ENCODE measurements at regions not wholly inside any gene's neighbourhood (a gene's known extent, or its start where the extent isn't known, plus 50 kb on each side); places are given as distances from the start of the nearest gene placed in this dataset.

- no peak for DNase-seq (ENCODE audit: low read depth)
- TF ChIP-seq CTCF (IDR thresholded peaks at IDR 0.05; ENCODE audit: low read depth, low read length, missing control alignments) = no peak
Measured at GRCh38 chr1:232430467-232430866, 199.5 kb downstream of the SIPA1L2 start.

DNA sequence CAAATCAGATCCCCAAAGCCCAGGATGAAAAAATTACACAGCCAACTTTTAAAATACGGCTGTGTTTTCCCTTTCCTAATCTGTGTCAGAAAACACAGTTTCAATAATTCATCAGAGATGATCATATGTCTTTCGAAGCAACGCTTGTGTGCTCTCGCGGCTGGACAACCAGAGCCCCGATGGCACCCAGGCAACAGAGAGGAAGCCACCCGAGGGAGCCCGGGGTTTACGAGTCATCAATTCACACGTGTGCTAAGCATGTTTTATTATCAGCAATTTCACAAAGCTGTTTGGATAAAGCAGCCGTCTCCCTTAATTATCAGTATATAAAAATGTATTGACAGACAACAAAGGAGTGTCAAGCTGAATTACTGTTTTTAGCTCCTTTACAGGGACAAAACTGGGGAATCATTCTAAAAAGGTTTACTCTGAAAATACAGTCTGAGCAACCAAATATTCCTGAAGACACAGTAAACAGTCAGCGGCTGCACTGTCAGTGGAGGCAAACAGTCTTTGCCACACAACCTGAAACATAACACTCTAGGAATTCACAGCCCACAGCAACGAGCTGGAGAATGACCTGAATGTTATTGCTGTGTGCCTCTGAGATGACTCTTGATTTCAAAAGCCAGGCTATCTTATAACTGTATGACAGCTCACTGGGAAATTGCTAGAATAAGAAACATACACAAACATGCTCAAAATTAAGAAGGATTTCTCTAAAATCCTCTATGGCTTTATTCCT lies 201.0 kb downstream of the SIPA1L2 start:
- H3K4me3 ChIP-seq (ENCODE audit: low read depth, low read length) = no peak overlapping the region
- no peak for DNase-seq (ENCODE audit: low read depth)
- no peak for TF ChIP-seq CTCF (IDR thresholded peaks at IDR 0.05; ENCODE audit: low read depth, low read length, missing control alignments)

More at GRCh38 chr1:232430467-232430866, 199.5 kb downstream of the SIPA1L2 start:
- no peak overlapping the region for H3K4me3 ChIP-seq (ENCODE audit: low read depth, low read length)

- DNase-seq (ENCODE audit: low read depth) = no peak
- TF ChIP-seq CTCF (IDR thresholded peaks at IDR 0.05; ENCODE audit: low read depth, low read length, missing control alignments) = no peak
- H3K4me3 ChIP-seq (ENCODE audit: low read depth, low read length) = no peak overlapping the region
Measured at GRCh38 chr1:232428036-232428645, 201.8 kb downstream of the SIPA1L2 start.

GRCh38 chr1:232426801-232427200 lies 203.1 kb downstream of the SIPA1L2 start:
- H3K4me3 ChIP-seq (ENCODE audit: low read depth, low read length) = no peak overlapping the region
- TF ChIP-seq CTCF (IDR thresholded peaks at IDR 0.05; ENCODE audit: low read depth, low read length, missing control alignments) = no peak
- DNase-seq (ENCODE audit: low read depth) = no peak

GRCh38 chr1:232425421-232425820 lies 204.5 kb downstream of the SIPA1L2 start:
- no peak overlapping the region for H3K4me3 ChIP-seq (ENCODE audit: low read depth, low read length)
- DNase-seq (ENCODE audit: low read depth) = no peak
- TF ChIP-seq CTCF (IDR thresholded peaks at IDR 0.05; ENCODE audit: low read depth, low read length, missing control alignments) = no peak

DNA sequence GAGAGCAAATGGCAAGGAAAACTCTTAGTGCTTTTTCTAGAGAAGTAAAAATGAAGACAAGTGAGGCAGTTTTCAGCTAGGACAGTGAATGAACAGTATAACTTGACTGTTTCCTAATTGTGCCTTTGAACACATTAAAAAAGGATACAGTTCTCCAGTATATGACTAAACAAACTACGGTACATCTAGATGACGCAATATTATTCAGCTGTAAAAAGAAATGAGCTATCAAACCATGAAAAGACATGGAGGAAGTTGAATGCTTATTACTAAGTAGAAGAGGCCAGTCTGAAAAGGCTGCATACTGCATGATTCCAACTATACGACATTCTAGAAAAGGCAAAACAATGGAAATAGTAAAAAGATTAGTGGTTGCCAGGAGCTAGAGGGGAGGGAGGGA lies 206.3 kb downstream of the SIPA1L2 start:
- no peak for DNase-seq (ENCODE audit: low read depth)
- TF ChIP-seq CTCF (IDR thresholded peaks at IDR 0.05; ENCODE audit: low read depth, low read length, missing control alignments) = no peak
- H3K4me3 ChIP-seq (ENCODE audit: low read depth, low read length) = no peak overlapping the region

GRCh38 chr1:232422898-232423297 lies 207.0 kb downstream of the SIPA1L2 start:
- DNase-seq (ENCODE audit: low read depth) = no peak
- no peak for TF ChIP-seq CTCF (IDR thresholded peaks at IDR 0.05; ENCODE audit: low read depth, low read length, missing control alignments)

More at GRCh38 chr1:232422898-232423297, 207.0 kb downstream of the SIPA1L2 start:
- no peak overlapping the region for H3K4me3 ChIP-seq (ENCODE audit: low read depth, low read length)
